ENCODE measurements at regions not wholly inside any gene's neighbourhood (a gene's known extent, or its start where the extent isn't known, plus 50 kb on each side); places are given as distances from the start of the nearest gene placed in this dataset.

GRCh38 chr3:110813541-110813940, 258.1 kb upstream of the NECTIN3 start:
- DNase-seq (ENCODE audit: low read depth in 1 of 2, low spot score in 1 of 2): no peak
- Histone ChIP-seq H3K27ac (replicated peaks) (no peak overlapping the region), H3K4me3 (replicated peaks; ENCODE audit: insufficient read depth, low read length) (no peak overlapping the region), H3K27me3 (ENCODE audit: insufficient read depth, poor library complexity, severe bottlenecking) (no peaks in the 10 kb centered on the region)
- TF ChIP-seq SPI1 (IDR thresholded peaks at IDR 0.05; ENCODE audit: borderline replicate concordance, low read depth): no peak
- TF ChIP-seq REST (IDR thresholded peaks at IDR 0.05; ENCODE audit: insufficient replicate concordance, low read depth): no peak
- TF ChIP-seq GABPA (IDR thresholded peaks at IDR 0.05; ENCODE audit: low read depth): no peak
- no peak for TF ChIP-seq POLR2AphosphoS5 (IDR thresholded peaks at IDR 0.05; ENCODE audit: low read depth)
- TF ChIP-seq CTCF (IDR thresholded peaks at IDR 0.05; ENCODE audit: insufficient read depth, low read length): no peak

GRCh38 chr3:110814170-110815007, 257.2 kb upstream of the NECTIN3 start:
- Histone ChIP-seq H3K4me3 (replicated peaks; ENCODE audit: insufficient read depth, low read length) (no peak overlapping the region), H3K27ac (replicated peaks) (no peak overlapping the region), H3K27me3 (ENCODE audit: insufficient read depth, poor library complexity, severe bottlenecking) (no peaks in the 10 kb centered on the region)
- peak in 1 of 2 experiments; percentile 55 for DNase-seq (ENCODE audit: low read depth in 1 of 2, low spot score in 1 of 2)
- TF ChIP-seq CTCF (IDR thresholded peaks at IDR 0.05; ENCODE audit: insufficient read depth, low read length) (no peak), SPI1 (IDR thresholded peaks at IDR 0.05; ENCODE audit: borderline replicate concordance, low read depth) (no peak; the same call in 1 of the 2 replicates), POLR2AphosphoS5 (IDR thresholded peaks at IDR 0.05; ENCODE audit: low read depth) (no peak), REST (IDR thresholded peaks at IDR 0.05; ENCODE audit: insufficient replicate concordance, low read depth) (no peak), GABPA (IDR thresholded peaks at IDR 0.05; ENCODE audit: low read depth) (no peak)

- no peak for DNase-seq (ENCODE audit: low read depth in 1 of 2, low spot score in 1 of 2)
- Histone ChIP-seq H3K27ac (replicated peaks) (no peak overlapping the region), H3K27me3 (ENCODE audit: insufficient read depth, poor library complexity, severe bottlenecking) (no peaks in the 10 kb centered on the region), H3K4me3 (replicated peaks; ENCODE audit: insufficient read depth, low read length) (no peak overlapping the region)
- TF ChIP-seq POLR2AphosphoS5 (IDR thresholded peaks at IDR 0.05; ENCODE audit: low read depth): no peak
- TF ChIP-seq REST (IDR thresholded peaks at IDR 0.05; ENCODE audit: insufficient replicate concordance, low read depth): no peak
- no peak for TF ChIP-seq CTCF (IDR thresholded peaks at IDR 0.05; ENCODE audit: insufficient read depth, low read length)
- TF ChIP-seq GABPA (IDR thresholded peaks at IDR 0.05; ENCODE audit: low read depth): no peak
Measured at GRCh38 chr3:110815008-110815583, 256.5 kb upstream of the NECTIN3 start.
